Pancreas (tissue), 10 donors: ENCODE measurements at regions not wholly inside any gene's neighbourhood (a gene's known extent, or its start where the extent isn't known, plus 50 kb on each side); places are given as distances from the start of the nearest gene placed in this dataset.

Experiments used
- ATAC-seq, 4 donors: fragments of 200-7000 bp; cut with Tn5 transposase; one replicate each; pipeline versions ENCODE4 v1.8.0 to v1.9.1; 2020; ENCODE audit warnings: mild to moderate bottlenecking in 4 of 4, moderate library complexity in 4 of 4
- DNase-seq, 6 donors: peaks; one replicate each; pipeline ENCODE4 v3.0.0-alpha.2; 2020
- FAIRE-seq: peaks from 2 replicates; lab custom pipeline; 2012; peaks lifted over from hg19 to GRCh38; lab: Jason Lieb, UNC
- H3K27ac ChIP-seq, 4 donors: fragments of 200-600 bp; sonication (generic); 1 replicate in 3 of 4; 2 replicates in 1 of 4; pipeline versions ENCODE4 v1.5.0 to v1.8.0; 2020
- H3K27me3 ChIP-seq, 4 donors: fragments of 200-600 bp; one replicate each; pipeline ENCODE4 v1.8.0; 2021
- H3K36me3 ChIP-seq, 3 donors: fragments of 200-600 bp; sonication (generic) in 1 of 3; one replicate each; pipeline versions ENCODE4 v1.5.0 to v1.8.0; 2020 to 2021
- H3K4me1 ChIP-seq, 3 donors: fragments of 200-600 bp; one replicate each; pipeline ENCODE4 v1.8.0; 2021
- H3K4me3 ChIP-seq, 4 donors: fragments of 200-600 bp; sonication (generic) in 2 of 4; one replicate each; pipeline versions ENCODE4 v1.5.0 to v1.8.0; 2020 to 2021
- H3K9me3 ChIP-seq, 4 donors: fragments of 200-600 bp; one replicate each; pipeline ENCODE4 v1.8.0; 2021
- CTCF ChIP-seq, 4 donors: fragments of 200-600 bp; sonication (generic) in 3 of 4; IDR thresholded peaks; one replicate each; pipeline versions ENCODE4 v1.5.0 to v1.8.0; 2021; ENCODE audit warnings: antibody characterized with exemption in 4 of 4
- WGBS, 2 donors: extraction: QIAGEN DNeasy Blood & Tissue Kit; methylation state at CpG; one replicate each; pipeline ENCODE4 v1.1.7; 2013; 5-methylcytosine and 5-hydroxymethylcytosine counted together
- intact Hi-C, 3 donors: fragments of 100-400 bp; cut with DNase I; formaldehyde crosslinking; loops; one replicate each; pipeline versions ENCODE4 v1.11.1 to v1.14.2; 2022
- donor health status: healthy with polysubstance abuse.
- donor health status: DM: no; HTN: no; CAD: no; lungs with moderate emphysema.
- donor health status: DM: no; HTN: no; CAD: no.
- donor health status: control.
- donor health status: control.
- donor health status: Bipolar disorder and iron deficiency.
- donor health status: DM: yes; HTN: yes; CAD: no.
- donor health status: DM: no; HTN: no; CAD: no.
- donor health status: DM: no; HTN: no; CAD: no.
- donor health status: DM: yes; HTN: yes; CAD: no.

GRCh38 chr16:13697013-13697412, 222.9 kb upstream of the ERCC4 start:
- H3K27me3 ChIP-seq, result no peaks in the 10 kb centered on the region
- DNase-seq, result no peak
- no peaks in the 10 kb centered on the region for H3K9me3 ChIP-seq
- WGBS, 2 donors, result 77 to 94% methylated on average over 1 of the region's 1 CpG
- H3K27ac ChIP-seq, result no peak overlapping the region
- TF ChIP-seq CTCF (IDR thresholded peaks at IDR 0.05), result no peak
- H3K4me3 ChIP-seq, result no peak overlapping the region
- ATAC-seq, result no peak
- intact Hi-C loops, result no loop called here
- FAIRE-seq, result no peak
- H3K4me1 ChIP-seq, result no peaks in the 10 kb centered on the region
- H3K36me3 ChIP-seq, result no peaks in the 10 kb centered on the region

GRCh38 chr16:13697568-13697967, 222.4 kb upstream of the ERCC4 start:
- Histone ChIP-seq H3K36me3 (no peaks in the 10 kb centered on the region), H3K27me3 (no peaks in the 10 kb centered on the region), H3K27ac (no peak overlapping the region), H3K9me3 (no peaks in the 10 kb centered on the region), H3K4me1 (no peaks in the 10 kb centered on the region), H3K4me3 (no peak overlapping the region)
- no peak for ATAC-seq
- DNase-seq, result no peak
- no peak for FAIRE-seq
- intact Hi-C loops, result no loop called here
- TF ChIP-seq CTCF (IDR thresholded peaks at IDR 0.05), result no peak

DNA sequence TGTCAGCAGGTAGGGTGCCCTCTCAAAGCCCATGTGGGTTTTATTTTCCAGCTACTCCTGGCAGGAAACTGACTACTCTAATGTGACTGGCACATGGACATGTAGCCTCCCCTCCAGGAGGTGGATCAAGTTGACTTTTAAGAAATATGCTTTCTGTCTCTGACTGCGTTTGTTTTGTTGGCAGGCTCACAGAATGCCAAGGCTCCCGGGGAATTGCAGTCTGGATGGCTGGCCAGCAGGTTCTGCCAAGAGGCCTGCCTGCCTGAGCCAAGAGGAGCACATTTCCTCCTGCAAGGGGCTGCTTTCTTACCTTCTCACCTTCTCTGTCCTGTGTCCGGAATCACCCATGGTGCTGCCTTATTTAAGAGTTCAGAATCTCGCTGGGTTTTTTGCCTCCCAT, 217.3 kb upstream of the ERCC4 start:
- Histone ChIP-seq H3K27ac (peak overlapping the region in 2 of 4 donors; percentile 8 to 38), H3K27me3 (no peaks in the 10 kb centered on the region), H3K4me1 (no peaks in the 10 kb centered on the region), H3K36me3 (no peaks in the 10 kb centered on the region), H3K9me3 (no peaks in the 10 kb centered on the region), H3K4me3 (no peak overlapping the region)
- intact Hi-C loops, result no loop called here
- TF ChIP-seq CTCF (IDR thresholded peaks at IDR 0.05), result no peak
- no peak for FAIRE-seq
- WGBS, 2 donors, result 24 to 26% methylated on average over 4 of the region's 4 CpGs
- peak in 3 of 6 donors; percentile 3 to 33 (median 30) for DNase-seq
- ATAC-seq, result peak in 3 of 4 donors; percentile 37 to 62 (median 59)

DNA sequence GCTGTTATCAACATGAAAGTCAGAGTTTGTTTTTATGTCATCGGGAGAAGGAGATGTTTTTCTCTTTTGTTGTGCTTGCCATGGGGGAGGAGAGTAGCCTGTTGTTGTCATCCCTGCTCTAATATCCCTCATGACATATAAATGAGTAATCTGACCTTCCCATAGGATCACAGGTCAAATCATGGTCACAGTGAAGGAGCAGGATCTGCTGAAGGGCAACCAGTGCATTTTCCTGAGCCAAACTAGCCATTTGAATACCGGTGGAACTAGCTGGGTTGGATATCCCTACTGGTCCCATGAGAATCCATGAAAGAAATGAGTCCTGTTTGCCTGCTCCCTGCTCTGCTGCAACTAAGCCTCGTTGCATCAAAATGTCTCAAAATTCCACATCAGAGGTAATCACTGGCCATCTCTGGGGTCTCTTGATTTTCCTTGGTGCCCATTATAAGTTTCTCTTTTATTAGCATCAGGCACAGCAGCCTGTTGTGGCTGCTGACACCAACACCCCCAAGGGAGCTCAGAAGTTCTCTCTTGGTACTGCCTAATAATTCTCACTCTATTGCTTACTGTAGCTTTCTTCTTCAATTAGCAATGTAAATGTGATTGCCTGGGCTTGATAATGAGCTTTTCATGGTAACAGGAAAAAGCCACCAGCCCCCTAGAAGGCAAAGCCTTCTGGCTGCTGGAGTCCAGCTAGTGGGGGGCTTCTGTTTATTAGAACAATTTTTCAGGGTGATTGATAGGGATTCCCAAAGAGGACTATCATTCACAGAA, 211.4 kb upstream of the ERCC4 start:
- WGBS, 2 donors, result 22 to 24% methylated on average over 3 of the region's 3 CpGs
- no peak for DNase-seq
- H3K27ac ChIP-seq, result no peak overlapping the region
- no peaks in the 10 kb centered on the region for H3K36me3 ChIP-seq
- no peak overlapping the region for H3K4me3 ChIP-seq
- TF ChIP-seq CTCF (IDR thresholded peaks at IDR 0.05), result no peak
- no peaks in the 10 kb centered on the region for H3K9me3 ChIP-seq
- no peaks in the 10 kb centered on the region for H3K27me3 ChIP-seq
- H3K4me1 ChIP-seq, result no peaks in the 10 kb centered on the region
- intact Hi-C loops, result no loop called here
- FAIRE-seq, result no peak
- ATAC-seq, result no peak

GRCh38 chr16:13718748-13719147, 201.2 kb upstream of the ERCC4 start:
- Histone ChIP-seq H3K27ac (no peak overlapping the region), H3K36me3 (no peaks in the 10 kb centered on the region), H3K9me3 (no peaks in the 10 kb centered on the region), H3K4me3 (no peak overlapping the region), H3K27me3 (no peaks in the 10 kb centered on the region), H3K4me1 (no peaks in the 10 kb centered on the region)
- ATAC-seq (no peak), DNase-seq (no peak), FAIRE-seq (no peak)
- intact Hi-C loops, result no loop called here
- WGBS, 2 donors, result 10% methylated on average over 7 of the region's 7 CpGs
- no peak for TF ChIP-seq CTCF (IDR thresholded peaks at IDR 0.05)
